ENCODE measurements at regions not wholly inside any gene's neighbourhood (a gene's known extent, or its start where the extent isn't known, plus 50 kb on each side); places are given as distances from the start of the nearest gene placed in this dataset.
A peak's percentile ranks its signal among the peaks of the same experiment; 100 is the strongest.

DNA sequence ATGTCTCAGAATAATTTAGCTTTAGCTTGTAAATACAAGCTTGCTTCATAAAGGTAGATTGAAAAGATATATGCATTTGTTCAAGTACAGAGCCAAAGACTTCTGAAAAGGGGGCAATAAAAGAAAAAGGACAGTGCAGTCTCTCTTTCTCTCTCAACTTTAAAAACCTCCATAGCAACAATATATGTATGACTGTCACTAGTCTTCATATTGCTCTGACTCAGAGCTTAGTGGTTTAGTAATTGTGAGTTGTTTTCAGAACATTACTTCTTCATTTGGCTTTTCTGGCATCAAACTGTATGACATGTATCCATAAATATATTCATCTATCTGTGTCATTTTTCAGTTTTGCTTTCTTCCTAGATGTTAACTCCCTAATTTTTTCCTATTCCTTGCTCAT is 194.6 kb upstream of the KIF2A start:
- ATAC-seq, result no peak
- Mint-ChIP-seq H3K27me3 (peaks cover 4 to 18% of the 10 kb centered on the region in 2 donors), H3K4me1 (ENCODE audit: low read depth in 2 of 2) (no peaks in the 10 kb centered on the region), H3K4me3 (no peak overlapping the region), H3K27ac (no peak overlapping the region), H3K9me3 (peaks cover 3% of the 10 kb centered on the region), H3K36me3 (no peaks in the 10 kb centered on the region)
- no peak for DNase-seq (ENCODE audit: low spot score)

DNA sequence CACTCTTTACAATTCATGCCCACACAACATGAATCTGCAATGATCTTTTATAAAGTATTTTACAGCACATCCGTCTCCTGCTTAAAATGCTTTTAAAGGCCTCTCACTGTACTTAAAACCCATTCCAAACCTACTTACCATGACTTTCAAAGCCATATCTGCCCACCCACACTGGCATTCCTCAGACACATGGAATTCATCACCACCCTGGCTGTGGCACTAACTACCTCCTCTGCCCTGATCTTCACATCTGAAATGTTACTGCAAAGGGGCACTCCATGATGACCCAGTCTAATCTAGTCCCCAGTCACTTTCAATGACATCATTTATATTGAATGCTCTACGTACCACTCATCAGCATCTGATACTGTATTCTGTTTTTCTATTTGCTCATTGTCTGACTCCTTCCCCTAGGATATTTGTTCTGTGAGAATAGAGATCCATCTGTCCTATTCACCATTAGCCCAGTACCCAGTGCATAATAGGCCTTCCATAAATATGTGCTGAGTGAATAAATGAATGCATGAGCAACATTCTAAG is 193.2 kb upstream of the KIF2A start:
- Mint-ChIP-seq H3K27me3 (peaks cover 7 to 19% of the 10 kb centered on the region in 2 donors), H3K4me1 (ENCODE audit: low read depth in 2 of 2) (no peaks in the 10 kb centered on the region), H3K9me3 (no peaks in the 10 kb centered on the region), H3K4me3 (no peak overlapping the region), H3K36me3 (no peaks in the 10 kb centered on the region), H3K27ac (no peak overlapping the region)
- ATAC-seq (no peak), DNase-seq (ENCODE audit: low spot score) (no peak)

DNA sequence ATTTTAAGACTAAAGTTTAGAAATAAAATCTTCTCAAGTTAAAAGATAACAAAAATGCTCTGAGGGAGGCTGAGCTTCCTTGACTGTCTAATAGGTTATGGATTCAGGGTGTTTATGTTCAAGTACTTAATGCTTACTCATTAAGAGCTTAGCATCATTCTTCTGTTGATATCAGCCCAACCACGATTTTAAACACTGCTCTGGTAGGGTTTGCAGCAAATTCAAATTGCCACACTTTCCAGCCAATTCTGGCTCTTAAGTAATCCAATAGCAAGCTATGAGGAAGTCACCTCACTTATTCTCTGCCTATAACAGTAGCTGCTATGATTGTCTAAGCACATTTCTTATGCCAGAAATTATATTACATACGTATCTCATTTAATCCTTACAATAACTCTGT is 191.0 kb upstream of the KIF2A start:
- H3K4me1 Mint-ChIP-seq (ENCODE audit: low read depth in 2 of 2), result no peaks in the 10 kb centered on the region
- no peaks in the 10 kb centered on the region for H3K36me3 Mint-ChIP-seq
- H3K9me3 Mint-ChIP-seq, result peaks cover 3% of the 10 kb centered on the region
- no peak for ATAC-seq
- peaks cover 15 to 30% of the 10 kb centered on the region in 2 donors for H3K27me3 Mint-ChIP-seq
- no peak for DNase-seq (ENCODE audit: low spot score)
- H3K4me3 Mint-ChIP-seq, result no peak overlapping the region
- H3K27ac Mint-ChIP-seq, result no peak overlapping the region

DNA sequence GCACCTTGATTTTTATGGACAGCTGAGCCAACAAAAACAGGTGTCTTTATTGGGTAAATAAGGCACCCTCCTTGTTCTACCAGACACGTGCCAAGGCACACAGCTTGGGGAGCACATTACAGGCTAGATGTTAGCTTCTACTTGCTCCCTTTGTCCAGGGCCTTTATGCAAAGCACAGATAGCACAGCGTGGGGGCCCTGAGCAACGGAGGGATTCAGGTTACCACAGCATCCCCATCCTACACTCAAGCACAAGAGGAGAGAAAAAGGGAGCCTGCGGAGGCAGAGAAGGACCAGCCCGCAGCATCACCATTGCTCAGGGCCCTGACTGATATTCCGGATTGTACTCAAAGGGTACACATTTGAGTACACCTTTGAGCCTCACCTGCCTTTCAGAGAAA is 181.7 kb upstream of the KIF2A start:
- no peaks in the 10 kb centered on the region for H3K4me1 Mint-ChIP-seq (ENCODE audit: low read depth in 2 of 2)
- ATAC-seq (peak; percentile 13 to 33), DNase-seq (ENCODE audit: low spot score) (no peak)
- H3K9me3 Mint-ChIP-seq, result peaks cover 3% of the 10 kb centered on the region
- peaks cover 0 to 5% of the 10 kb centered on the region in 2 donors for H3K27me3 Mint-ChIP-seq
- H3K36me3 Mint-ChIP-seq, result no peaks in the 10 kb centered on the region
- no peak overlapping the region for H3K27ac Mint-ChIP-seq
- H3K4me3 Mint-ChIP-seq, result no peak overlapping the region

DNA sequence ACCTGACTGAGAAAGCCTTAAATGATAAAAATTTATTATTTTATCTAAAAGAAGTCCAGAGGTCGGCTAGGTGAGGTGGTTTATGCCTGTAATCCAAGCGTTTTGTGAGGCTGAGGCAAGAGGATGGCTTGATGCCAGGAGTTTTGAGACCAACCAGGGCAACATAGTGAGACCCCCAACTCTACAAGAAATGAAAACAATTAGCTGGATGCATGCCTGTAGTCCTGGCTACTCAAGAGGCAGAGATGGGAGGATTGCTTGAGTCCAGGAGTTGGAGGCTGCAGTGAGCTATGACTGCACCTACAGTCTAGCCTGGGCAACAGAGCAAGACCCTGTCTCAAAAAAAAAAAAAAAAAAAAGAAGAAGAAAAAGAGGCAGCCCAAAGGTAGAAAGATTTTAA is 179.9 kb upstream of the KIF2A start:
- no peak overlapping the region for H3K27ac Mint-ChIP-seq
- no peaks in the 10 kb centered on the region for H3K4me1 Mint-ChIP-seq (ENCODE audit: low read depth in 2 of 2)
- H3K4me3 Mint-ChIP-seq, result no peak overlapping the region
- H3K36me3 Mint-ChIP-seq, result no peaks in the 10 kb centered on the region
- peaks cover 3% of the 10 kb centered on the region for H3K9me3 Mint-ChIP-seq
- no peak for DNase-seq (ENCODE audit: low spot score)
- no peak for ATAC-seq
- H3K27me3 Mint-ChIP-seq, result peaks cover 0 to 5% of the 10 kb centered on the region in 2 donors

DNA sequence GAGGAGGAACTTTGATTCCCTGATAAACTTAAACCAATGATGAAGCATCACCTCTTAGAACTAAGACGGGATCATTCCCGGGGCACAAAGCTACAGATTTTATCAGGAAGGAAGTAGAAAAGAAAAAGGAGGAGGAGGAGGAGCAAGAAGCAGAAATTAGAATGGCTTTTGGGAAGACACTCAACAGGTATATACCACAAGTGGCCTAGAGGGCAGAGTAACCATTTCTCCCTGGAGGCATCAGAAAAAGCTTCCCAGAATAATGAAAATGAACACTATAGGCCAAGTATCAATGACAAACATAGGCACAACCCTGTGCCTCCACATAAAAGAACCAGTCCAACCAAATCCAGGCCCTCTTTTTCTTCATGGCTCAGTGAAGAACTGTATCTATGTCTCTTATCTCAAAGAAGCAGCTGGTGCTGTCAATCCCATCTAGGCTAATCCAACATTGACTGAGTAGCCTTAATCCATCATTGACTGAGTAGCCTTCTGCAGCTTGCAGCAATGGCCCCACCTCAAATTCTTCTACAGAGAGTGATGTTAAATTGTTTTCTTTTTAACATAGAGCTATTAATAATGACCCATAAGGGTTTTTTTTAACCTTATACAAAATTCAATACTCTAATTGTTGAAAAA is 178.8 kb upstream of the KIF2A start:
- Mint-ChIP-seq H3K36me3 (no peaks in the 10 kb centered on the region), H3K27me3 (peaks cover 6 to 11% of the 10 kb centered on the region in 2 donors), H3K4me3 (no peak overlapping the region), H3K27ac (no peak overlapping the region), H3K4me1 (ENCODE audit: low read depth in 2 of 2) (no peaks in the 10 kb centered on the region), H3K9me3 (peaks cover 7% of the 10 kb centered on the region)
- DNase-seq (ENCODE audit: low spot score) (no peak), ATAC-seq (no peak)

DNA sequence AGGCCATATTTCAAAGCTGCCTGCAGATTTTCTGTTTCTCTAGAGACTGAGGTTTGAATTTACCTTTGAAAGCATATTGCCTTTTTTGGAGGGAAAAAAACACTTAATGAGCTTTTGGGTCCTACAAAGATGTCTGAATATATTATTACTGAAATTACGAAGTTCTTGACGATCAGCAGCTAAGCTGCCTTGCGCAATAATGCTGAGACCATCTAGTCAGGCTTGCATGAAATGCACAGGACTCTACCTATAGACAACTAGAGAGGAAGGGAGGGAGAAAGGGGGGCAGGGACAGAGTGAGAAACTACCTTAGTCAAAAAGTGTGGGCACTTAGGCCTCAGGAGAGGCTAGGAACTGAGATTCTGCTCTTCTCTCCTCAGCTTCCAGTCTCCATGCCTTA is 175.9 kb upstream of the KIF2A start:
- no peak overlapping the region for H3K4me3 Mint-ChIP-seq

DNA sequence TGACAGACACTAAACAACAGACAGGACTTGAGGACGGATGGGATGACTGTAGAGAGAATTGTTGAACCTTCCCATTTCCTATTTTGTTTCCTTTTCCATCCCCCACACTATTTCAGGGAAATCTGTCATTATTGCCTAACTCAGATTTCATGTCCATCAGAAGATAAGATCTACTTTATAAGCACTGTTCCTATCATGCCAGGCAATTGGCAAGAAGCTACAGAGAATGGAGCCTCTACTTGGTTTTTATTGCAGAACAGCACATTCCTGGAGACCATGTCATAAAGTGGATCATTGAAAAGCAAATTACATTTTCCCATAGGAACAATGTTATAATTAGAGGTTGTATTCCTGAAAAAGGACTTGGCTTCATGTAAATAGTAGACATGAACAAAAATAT is 173.7 kb upstream of the KIF2A start:
- DNase-seq (ENCODE audit: low spot score), result no peak
- Mint-ChIP-seq H3K4me3 (no peak overlapping the region), H3K4me1 (ENCODE audit: low read depth in 2 of 2) (no peaks in the 10 kb centered on the region), H3K9me3 (peaks cover 4% of the 10 kb centered on the region), H3K27ac (no peak overlapping the region), H3K36me3 (no peaks in the 10 kb centered on the region), H3K27me3 (peaks cover 10 to 12% of the 10 kb centered on the region in 2 donors)
- ATAC-seq, result no peak

More for the DNA sequence above, 175.9 kb upstream of the KIF2A start:
- peaks cover 4% of the 10 kb centered on the region for H3K9me3 Mint-ChIP-seq
- H3K36me3 Mint-ChIP-seq, result no peaks in the 10 kb centered on the region
- peaks cover 7 to 12% of the 10 kb centered on the region in 2 donors for H3K27me3 Mint-ChIP-seq
- no peaks in the 10 kb centered on the region for H3K4me1 Mint-ChIP-seq (ENCODE audit: low read depth in 2 of 2)
- DNase-seq (ENCODE audit: low spot score) (no peak), ATAC-seq (no peak)
- H3K27ac Mint-ChIP-seq, result no peak overlapping the region

DNA sequence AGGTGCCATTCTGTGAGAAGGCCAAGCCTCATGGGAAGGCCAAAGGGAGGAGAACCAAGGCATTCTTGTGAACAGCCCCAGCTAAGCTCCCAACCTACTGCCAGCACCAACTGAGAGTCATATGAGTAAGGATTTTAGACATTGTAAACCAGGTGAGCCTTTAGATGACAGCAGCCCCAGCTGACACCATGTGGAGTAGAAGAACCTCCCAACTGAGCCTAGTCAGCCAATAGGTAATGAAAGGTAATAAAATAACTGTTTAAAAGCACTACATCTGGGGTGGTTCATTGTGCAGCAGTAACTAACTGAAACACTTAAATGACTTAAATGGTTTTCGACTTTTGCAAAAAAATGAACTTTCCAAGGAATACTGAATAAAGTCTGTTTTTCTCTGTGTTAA is 172.6 kb upstream of the KIF2A start:
- no peaks in the 10 kb centered on the region for H3K36me3 Mint-ChIP-seq
- no peak overlapping the region for H3K4me3 Mint-ChIP-seq
- H3K27me3 Mint-ChIP-seq, result peaks cover 10 to 12% of the 10 kb centered on the region in 2 donors
- H3K27ac Mint-ChIP-seq, result no peak overlapping the region
- no peaks in the 10 kb centered on the region for H3K4me1 Mint-ChIP-seq (ENCODE audit: low read depth in 2 of 2)
- DNase-seq (ENCODE audit: low spot score) (no peak), ATAC-seq (no peak)
- H3K9me3 Mint-ChIP-seq, result peaks cover 4% of the 10 kb centered on the region

DNA sequence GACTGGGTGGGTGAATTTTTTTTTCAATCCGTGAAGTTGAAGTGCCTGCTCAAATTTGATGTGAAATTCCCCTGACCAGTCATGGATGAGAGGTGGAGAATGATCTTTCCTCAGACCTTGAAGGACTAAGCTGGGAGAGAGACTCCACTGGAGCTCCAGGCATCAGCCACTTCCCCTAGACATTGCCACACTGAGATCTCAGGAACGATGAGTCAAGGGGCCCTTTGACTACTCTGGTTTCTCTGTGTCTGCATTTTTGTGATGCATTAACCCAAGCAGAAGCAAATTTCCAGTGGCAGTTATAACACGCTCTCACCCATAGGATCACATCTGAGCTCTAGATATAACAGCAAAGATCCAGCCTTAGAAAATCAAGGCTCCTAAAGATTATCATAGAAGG is 171.2 kb upstream of the KIF2A start:
- Mint-ChIP-seq H3K27me3 (peaks cover 8 to 10% of the 10 kb centered on the region in 2 donors), H3K4me3 (no peak overlapping the region), H3K27ac (no peak overlapping the region)

DNA sequence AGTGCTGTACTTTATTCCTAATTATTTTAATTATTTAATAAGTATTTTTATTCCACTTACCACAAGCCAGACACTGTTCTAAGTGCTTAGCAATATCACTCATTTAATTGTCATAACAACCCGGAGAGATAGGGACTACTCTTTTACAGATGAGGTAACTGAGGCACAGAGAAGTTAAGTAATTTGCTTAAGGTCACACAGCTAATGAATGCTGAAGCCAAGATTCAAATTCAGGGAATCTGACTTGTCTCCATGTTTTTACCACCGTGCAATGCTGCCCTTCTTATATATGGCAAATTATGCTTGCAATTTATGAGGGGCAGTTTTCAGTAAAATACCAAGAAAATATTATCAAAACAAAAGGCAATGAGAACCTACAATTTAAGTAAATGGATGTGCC is 168.4 kb upstream of the KIF2A start:
- Mint-ChIP-seq H3K4me1 (ENCODE audit: low read depth in 2 of 2) (no peaks in the 10 kb centered on the region), H3K27ac (no peak overlapping the region), H3K27me3 (peaks cover 0 to 6% of the 10 kb centered on the region in 2 donors), H3K36me3 (no peaks in the 10 kb centered on the region), H3K9me3 (no peaks in the 10 kb centered on the region), H3K4me3 (no peak overlapping the region)
- DNase-seq (ENCODE audit: low spot score) (no peak), ATAC-seq (no peak)

More for the DNA sequence above, 171.2 kb upstream of the KIF2A start:
- Mint-ChIP-seq H3K9me3 (peaks cover 4% of the 10 kb centered on the region), H3K36me3 (no peaks in the 10 kb centered on the region), H3K4me1 (ENCODE audit: low read depth in 2 of 2) (no peaks in the 10 kb centered on the region)
- ATAC-seq (no peak), DNase-seq (ENCODE audit: low spot score) (no peak)

DNA sequence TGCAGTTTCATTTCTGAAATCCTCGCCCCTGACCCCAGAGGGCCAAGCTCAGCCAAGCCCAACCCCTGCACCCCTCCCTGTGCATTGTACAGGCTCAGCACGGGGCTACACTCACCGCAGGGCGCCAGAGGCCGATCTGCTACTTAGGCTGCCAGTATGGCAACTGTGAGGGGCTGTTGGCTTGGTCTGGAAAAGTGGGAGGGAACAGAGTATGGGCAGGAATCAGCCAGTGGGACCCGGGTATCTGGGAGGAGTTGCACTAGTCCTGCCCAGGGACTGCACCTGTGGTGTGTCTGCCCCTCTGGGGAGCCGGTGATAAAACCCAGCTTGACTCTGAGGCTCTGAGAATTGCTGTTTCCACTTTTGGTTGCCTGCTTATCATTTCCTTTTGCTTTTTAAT is 167.4 kb upstream of the KIF2A start:
- Mint-ChIP-seq H3K27ac (no peak overlapping the region), H3K4me1 (ENCODE audit: low read depth in 2 of 2) (no peaks in the 10 kb centered on the region), H3K36me3 (no peaks in the 10 kb centered on the region), H3K4me3 (no peak overlapping the region), H3K27me3 (peaks cover 0 to 11% of the 10 kb centered on the region in 2 donors), H3K9me3 (no peaks in the 10 kb centered on the region)
- DNase-seq (ENCODE audit: low spot score) (no peak), ATAC-seq (peak; percentile 36 to 50)

DNA sequence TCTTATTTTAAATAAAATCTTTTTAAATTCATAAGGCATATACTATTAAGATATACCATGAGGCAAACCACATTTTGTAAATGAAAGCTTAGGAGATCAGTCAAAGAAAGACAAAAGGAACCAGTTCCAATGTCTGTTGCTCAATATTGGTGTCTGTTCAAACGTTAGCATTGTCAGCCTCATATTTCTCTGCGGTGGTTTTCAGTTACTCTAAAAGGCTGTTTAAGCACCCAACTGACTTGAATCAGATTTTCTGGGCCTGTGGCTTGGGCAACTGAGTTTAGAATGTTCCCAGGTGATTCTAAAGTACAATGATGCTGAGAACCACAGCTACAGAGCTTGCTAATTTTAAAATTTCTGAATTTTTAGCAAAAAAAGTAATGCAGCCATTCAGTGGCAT is 166.3 kb upstream of the KIF2A start:
- ATAC-seq (no peak), DNase-seq (ENCODE audit: low spot score) (no peak)
- Mint-ChIP-seq H3K27me3 (peaks cover 7 to 11% of the 10 kb centered on the region in 2 donors), H3K4me3 (no peak overlapping the region), H3K36me3 (no peaks in the 10 kb centered on the region), H3K27ac (no peak overlapping the region), H3K9me3 (no peaks in the 10 kb centered on the region), H3K4me1 (ENCODE audit: low read depth in 2 of 2) (no peaks in the 10 kb centered on the region)

DNA sequence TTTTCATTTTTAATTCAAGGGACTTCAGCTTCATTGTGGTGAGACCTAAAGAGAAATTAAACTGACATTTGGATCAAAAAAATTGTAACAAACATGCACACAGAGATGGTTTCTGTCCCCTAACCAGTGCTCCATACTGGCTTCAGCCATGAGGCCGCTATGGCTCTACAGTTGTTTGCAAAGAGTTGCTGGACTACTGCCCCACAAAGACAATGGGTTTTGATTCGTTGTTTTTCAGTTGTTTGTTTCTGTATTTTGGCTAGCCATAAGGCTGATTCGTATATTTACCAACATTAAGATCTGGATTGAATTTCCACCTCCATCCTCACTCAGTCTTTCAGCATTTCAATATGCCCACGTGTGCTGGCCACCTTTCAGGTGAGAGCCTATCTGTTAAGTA is 163.7 kb upstream of the KIF2A start:
- no peaks in the 10 kb centered on the region for H3K36me3 Mint-ChIP-seq
- no peaks in the 10 kb centered on the region for H3K9me3 Mint-ChIP-seq
- H3K4me3 Mint-ChIP-seq, result no peak overlapping the region
- no peaks in the 10 kb centered on the region for H3K4me1 Mint-ChIP-seq (ENCODE audit: low read depth in 2 of 2)
- ATAC-seq, result no peak
- no peak overlapping the region for H3K27ac Mint-ChIP-seq
- DNase-seq (ENCODE audit: low spot score), result no peak
- peaks cover 13 to 19% of the 10 kb centered on the region in 2 donors for H3K27me3 Mint-ChIP-seq
